ENCODE measurements at regions not wholly inside any gene's neighbourhood (a gene's known extent, or its start where the extent isn't known, plus 50 kb on each side); places are given as distances from the start of the nearest gene placed in this dataset.

- DNase-seq = no peak
Measured at GRCh38 chr10:133004478-133004877, 62.1 kb upstream of the CFAP46 start.

- no peak for DNase-seq
Measured at GRCh38 chr10:133003188-133003587, 60.8 kb upstream of the CFAP46 start.

- DNase-seq = no peak
Measured at GRCh38 chr10:133002685-133003084, 60.3 kb upstream of the CFAP46 start.

GRCh38 chr10:133001114-133001513 lies 58.7 kb upstream of the CFAP46 start:
- no peak for DNase-seq

GRCh38 chr10:133000648-133001047 lies 58.3 kb upstream of the CFAP46 start:
- no peak for DNase-seq

- no peak for DNase-seq
Measured at GRCh38 chr10:132997517-132998265, 55.3 kb upstream of the CFAP46 start.

GRCh38 chr10:132996603-132997343 lies 54.4 kb upstream of the CFAP46 start:
- DNase-seq = no peak

- DNase-seq = no peak
Measured at GRCh38 chr10:132995909-132996602, 53.7 kb upstream of the CFAP46 start.

- no peak for DNase-seq
Measured at GRCh38 chr10:132994811-132995210, 52.4 kb upstream of the CFAP46 start.

- no peak for DNase-seq
Measured at GRCh38 chr10:132994185-132994796, 51.9 kb upstream of the CFAP46 start.

GRCh38 chr10:132993271-132994184 lies 51.2 kb upstream of the CFAP46 start:
- DNase-seq = no peak

- no peak for DNase-seq
Measured at GRCh38 chr10:132992433-132993215, 50.3 kb upstream of the CFAP46 start.
